Caco-2 (cell line): ENCODE measurements at regions not wholly inside any gene's neighbourhood (a gene's known extent, or its start where the extent isn't known, plus 50 kb on each side); places are given as distances from the start of the nearest gene placed in this dataset.

ENCODE experiments used
- BruUV-seq: library from RNA; stranded (reverse); fragments of 400-500 nt; replicated peaks from 2 replicates; lab custom pipeline; 2021; lab: Mats Ljungman, UMichigan
- CTCF ChIA-PET: fragments of 300-600 bp; sonication (Branson Sonifier 250); formaldehyde crosslinking; loops from one replicate; lab custom pipeline; 2022; ENCODE audit warnings: antibody characterized with exemption; lab: Charles Lee
- POLR2A ChIA-PET: fragments of 300-600 bp; sonication (Branson Sonifier 250); formaldehyde crosslinking; loops from one replicate; lab custom pipeline; 2022; ENCODE audit warnings: antibody characterized with exemption; lab: Charles Lee
- DNase-seq, 2 experiments: peaks; one replicate each; pipeline versions ENCODE4 v3.0.0 to v3.0.0-alpha.2; 2020 to 2022
- H3K27me3 ChIP-seq: replicated peaks from 2 replicates; pipeline ENCODE4 v1.6.0; 2011; ENCODE audit warnings: low read length; ENCODE audit not compliant: control insufficient read depth, insufficient read depth
- H3K36me3 ChIP-seq: 2 replicates; pipeline ENCODE4 v1.5.1; 2011; ENCODE audit warnings: low read length; ENCODE audit not compliant: control insufficient read depth, insufficient read depth
- H3K4me1 ChIP-seq: fragments of 250-450 bp; sonication (Bioruptor Pico); 2 replicates; pipeline ENCODE4 v1.5.1; 2020; ENCODE audit warnings: mild to moderate bottlenecking
- H3K4me3 ChIP-seq: 2 replicates; pipeline ENCODE4 v1.5.1; 2011; ENCODE audit warnings: low read depth, mild to moderate bottlenecking, control low read depth, low read length
- H3K9me3 ChIP-seq: fragments of 250-450 bp; sonication (Bioruptor Pico); 2 replicates; pipeline ENCODE4 v1.5.1; 2020; ENCODE audit warnings: mild to moderate bottlenecking, moderate library complexity
- H3K27ac Mint-ChIP-seq: one replicate; pipeline ENCODE4 v1.8.0; 2022; ENCODE audit warnings: mixed read lengths; ENCODE audit not compliant: unreplicated experiment
- H3K27me3 Mint-ChIP-seq: one replicate; pipeline ENCODE4 v1.8.0; 2022; ENCODE audit warnings: mixed read lengths; ENCODE audit not compliant: insufficient read depth, unreplicated experiment
- H3K36me3 Mint-ChIP-seq: one replicate; pipeline ENCODE4 v1.8.0; 2022; ENCODE audit warnings: mild to moderate bottlenecking, mixed read lengths; ENCODE audit not compliant: insufficient read depth, unreplicated experiment
- H3K4me1 Mint-ChIP-seq: one replicate; pipeline ENCODE4 v1.8.0; 2022; ENCODE audit warnings: low read depth, mixed read lengths; ENCODE audit not compliant: unreplicated experiment
- H3K4me3 Mint-ChIP-seq: one replicate; pipeline ENCODE4 v1.8.0; 2022; ENCODE audit warnings: mild to moderate bottlenecking, moderate library complexity, mixed read lengths; ENCODE audit not compliant: unreplicated experiment
- H3K9me3 Mint-ChIP-seq: one replicate; pipeline ENCODE4 v1.8.0; 2022; ENCODE audit warnings: mixed read lengths; ENCODE audit not compliant: unreplicated experiment
- CTCF ChIP-seq, 2 experiments: fragments of 200-600 bp in 1 of 2; IDR thresholded peaks; 1 replicate in 1 of 2; 2 replicates in 1 of 2; pipeline versions ENCODE4 v1.5.1 to v1.8.0; 2011 to 2022; ENCODE audit warnings: antibody characterized with exemption in 1 of 2, control low read depth in 1 of 2, inconsistent platforms in 1 of 2, low read depth in 1 of 2, low read length in 1 of 2, mild to moderate bottlenecking in 1 of 2, moderate library complexity in 1 of 2; ENCODE audit not compliant: insufficient read depth in 1 of 2, severe bottlenecking in 1 of 2, unreplicated experiment in 1 of 2
- intact Hi-C: fragments of 100-400 bp; cut with micrococcal nuclease; formaldehyde crosslinking; loops from one replicate; pipeline ENCODE4 v1.10.0; 2022; ENCODE audit not compliant: unreplicated experiment

GRCh38 chr12:84375449-84376170 is 537.0 kb downstream of the SLC6A15 start:
- Mint-ChIP-seq H3K9me3 (no peaks in the 10 kb centered on the region), H3K36me3 (no peaks in the 10 kb centered on the region), H3K27ac (no peak overlapping the region), H3K4me3 (no peak overlapping the region), H3K4me1 (no peaks in the 10 kb centered on the region), H3K27me3 (no peaks in the 10 kb centered on the region)
- Histone ChIP-seq H3K27me3 (no peaks in the 10 kb centered on the region), H3K36me3 (no peaks in the 10 kb centered on the region), H3K4me1 (no peaks in the 10 kb centered on the region), H3K4me3 (no peak overlapping the region), H3K9me3 (no peaks in the 10 kb centered on the region)
- TF ChIP-seq CTCF (IDR thresholded peaks at IDR 0.05; ENCODE audit: insufficient read depth in 1 of 2, low read depth in 1 of 2, low read length in 1 of 2, severe bottlenecking in 1 of 2, unreplicated experiment in 1 of 2): no peak
- DNase-seq: no peak
- ChIA-PET CTCF (no interaction called here), POLR2A (no interaction called here)
- BruUV-seq: no TSS peak
- intact Hi-C loops: no loop called here

- intact Hi-C loops: no loop called here
- Histone ChIP-seq H3K4me1 (no peaks in the 10 kb centered on the region), H3K36me3 (no peaks in the 10 kb centered on the region), H3K27me3 (no peaks in the 10 kb centered on the region), H3K9me3 (no peaks in the 10 kb centered on the region), H3K4me3 (no peak overlapping the region)
- no peaks in the 10 kb centered on the region for H3K36me3 Mint-ChIP-seq
- no peaks in the 10 kb centered on the region for H3K4me1 Mint-ChIP-seq
- no peak for TF ChIP-seq CTCF (IDR thresholded peaks at IDR 0.05; ENCODE audit: insufficient read depth in 1 of 2, low read depth in 1 of 2, low read length in 1 of 2, severe bottlenecking in 1 of 2, unreplicated experiment in 1 of 2)
- BruUV-seq: no TSS peak
- ChIA-PET CTCF (no interaction called here), POLR2A (no interaction called here)
- H3K27me3 Mint-ChIP-seq: no peaks in the 10 kb centered on the region
- no peak overlapping the region for H3K4me3 Mint-ChIP-seq
- DNase-seq: no peak
- H3K27ac Mint-ChIP-seq: no peak overlapping the region
- H3K9me3 Mint-ChIP-seq: no peaks in the 10 kb centered on the region
These were observed 550.1 kb downstream of the SLC6A15 start for GRCh38 chr12:84362552-84362897.

- BruUV-seq: no TSS peak
- no peaks in the 10 kb centered on the region for H3K4me1 Mint-ChIP-seq
- no peak overlapping the region for H3K27ac Mint-ChIP-seq
- Histone ChIP-seq H3K36me3 (no peaks in the 10 kb centered on the region), H3K4me1 (no peaks in the 10 kb centered on the region), H3K4me3 (no peak overlapping the region), H3K9me3 (no peaks in the 10 kb centered on the region), H3K27me3 (no peaks in the 10 kb centered on the region)
- POLR2A ChIA-PET: no interaction called here
- intact Hi-C loops: no loop called here
- CTCF ChIA-PET: no interaction called here
- no peaks in the 10 kb centered on the region for H3K27me3 Mint-ChIP-seq
- no peaks in the 10 kb centered on the region for H3K36me3 Mint-ChIP-seq
- H3K4me3 Mint-ChIP-seq: no peak overlapping the region
- no peak for DNase-seq
- TF ChIP-seq CTCF (IDR thresholded peaks at IDR 0.05; ENCODE audit: insufficient read depth in 1 of 2, low read depth in 1 of 2, low read length in 1 of 2, severe bottlenecking in 1 of 2, unreplicated experiment in 1 of 2): no peak
- no peaks in the 10 kb centered on the region for H3K9me3 Mint-ChIP-seq
These were observed 550.7 kb downstream of the SLC6A15 start for GRCh38 chr12:84361651-84362551.
